Stimulated activated CD8-positive, alpha-beta memory T cell treated with anti-CD3 and anti-CD28 coated beads, Interleukin-2, amount 100 ng/mL, for 48 hours (primary cell): ENCODE measurements at regions not wholly inside any gene's neighbourhood (a gene's known extent, or its start where the extent isn't known, plus 50 kb on each side); places are given as distances from the start of the nearest gene placed in this dataset.

Source experiments
- DNase-seq, 2 donors: peaks; one replicate each; pipeline ENCODE4 v3.0.0-alpha.2; 2020; ENCODE audit warnings: low read depth in 2 of 2

DNA sequence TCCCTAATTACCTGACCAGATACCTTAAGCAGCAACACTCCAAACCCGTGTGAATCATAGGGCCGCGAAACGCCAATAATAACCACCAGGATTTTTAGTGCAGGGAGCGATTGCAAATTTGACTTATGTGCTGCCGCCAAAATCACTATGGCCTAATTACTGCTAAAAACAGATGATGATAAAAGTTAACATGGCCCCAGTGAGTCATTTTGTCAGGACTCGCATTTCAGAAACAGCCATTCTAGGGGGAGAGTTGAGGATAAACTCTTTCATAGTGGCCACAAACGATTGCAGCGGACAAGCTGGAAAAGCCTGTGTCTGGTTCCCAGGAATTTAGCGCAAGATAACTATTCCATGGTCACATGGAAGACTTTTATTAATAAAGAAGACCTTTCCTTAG, 103.4 kb downstream of the HLX start:
- no peak for DNase-seq

DNA sequence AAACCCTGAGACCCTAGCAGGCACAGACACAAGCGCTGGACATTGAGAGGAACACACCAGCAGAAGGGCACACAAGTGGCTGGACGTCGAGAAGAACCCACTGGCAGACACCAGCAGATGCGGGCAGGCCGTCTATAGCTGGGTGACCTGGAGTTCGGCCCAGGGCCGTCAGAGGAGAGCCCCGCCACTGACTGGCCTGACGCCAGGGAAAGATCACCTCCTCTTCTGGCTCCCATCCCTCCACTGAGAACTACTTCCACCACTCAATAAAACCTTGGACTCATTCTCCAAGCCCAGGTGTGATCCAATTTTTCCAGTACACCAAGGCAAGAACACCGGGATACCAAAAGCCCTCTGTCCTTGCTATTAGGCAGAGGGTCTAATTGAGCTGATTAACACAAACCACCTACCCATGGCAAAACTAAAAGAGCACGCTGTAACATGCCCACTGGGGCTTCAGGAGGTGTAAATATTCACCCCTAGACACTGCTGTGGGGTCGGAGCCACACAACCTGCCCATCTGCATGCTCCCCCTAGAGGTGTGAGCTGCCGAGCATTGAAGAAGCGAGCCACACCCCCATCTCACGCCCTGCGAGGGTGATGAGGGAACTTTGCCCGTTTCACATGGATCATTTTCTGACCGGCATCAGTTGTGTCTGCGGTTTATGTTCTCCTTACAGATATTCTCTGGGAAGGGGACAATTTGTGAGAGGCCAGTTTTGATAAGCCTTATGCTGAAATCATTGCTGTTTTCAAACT, 104.8 kb downstream of the HLX start:
- no peak for DNase-seq

- DNase-seq: no peak
Measured at GRCh38 chr1:220990427-220991339, 111.4 kb downstream of the HLX start.

DNA sequence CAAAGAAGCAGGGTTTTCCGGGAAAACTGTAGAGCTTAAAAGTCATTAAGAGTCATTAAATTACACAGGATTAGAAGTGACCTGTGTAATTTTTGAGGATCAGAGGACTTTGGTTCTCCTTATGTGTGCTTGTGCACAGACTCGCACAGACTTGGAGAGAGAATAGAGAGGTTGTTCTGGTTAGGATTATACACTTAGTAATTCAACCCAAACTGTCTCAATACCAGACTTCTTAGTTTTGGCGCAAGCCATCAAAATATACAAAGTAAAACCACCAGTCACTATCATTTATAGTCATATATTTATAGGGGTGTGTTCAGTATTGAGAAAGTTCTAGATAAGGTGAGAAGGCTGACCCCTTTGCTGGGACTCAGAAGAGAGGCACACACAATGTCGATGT, 112.3 kb downstream of the HLX start:
- DNase-seq: no peak

DNA sequence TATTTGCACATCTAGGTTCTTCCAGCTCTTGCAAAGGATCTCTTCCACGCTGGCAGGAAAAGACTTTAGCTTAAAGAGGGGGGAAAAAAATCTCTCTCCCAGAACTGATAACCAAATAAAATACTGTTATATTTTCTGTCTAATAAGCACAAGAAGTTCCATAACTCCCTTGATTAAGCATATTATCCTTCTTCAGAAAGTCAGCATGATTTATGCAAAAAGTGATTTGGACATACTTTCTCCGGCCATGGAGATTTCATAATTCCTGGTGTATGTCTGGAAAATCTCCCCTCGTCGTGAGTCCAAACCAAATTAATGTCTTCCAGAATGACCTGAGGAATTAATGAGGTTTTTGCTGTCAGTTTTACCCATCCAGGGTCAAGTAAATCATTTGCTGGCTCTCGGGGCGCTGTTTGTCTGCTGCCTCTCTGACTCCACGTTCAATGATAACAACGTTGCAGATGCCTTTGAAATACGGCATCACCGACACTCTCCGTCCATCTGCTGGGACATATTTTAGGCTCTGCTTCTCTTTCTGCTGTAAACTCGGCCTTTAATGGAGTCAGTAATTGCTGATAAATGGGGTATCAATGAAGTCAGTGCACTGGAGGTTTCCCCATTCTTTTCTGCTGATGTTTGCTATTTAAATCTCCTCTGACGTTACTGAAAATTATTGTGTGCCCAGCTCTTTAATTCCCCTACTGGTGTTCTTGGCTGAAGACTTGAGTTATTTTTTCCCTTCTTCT, 112.9 kb downstream of the HLX start:
- no peak for DNase-seq

- no peak for DNase-seq
Measured at GRCh38 chr1:220992705-220993052, 113.4 kb downstream of the HLX start.

DNA sequence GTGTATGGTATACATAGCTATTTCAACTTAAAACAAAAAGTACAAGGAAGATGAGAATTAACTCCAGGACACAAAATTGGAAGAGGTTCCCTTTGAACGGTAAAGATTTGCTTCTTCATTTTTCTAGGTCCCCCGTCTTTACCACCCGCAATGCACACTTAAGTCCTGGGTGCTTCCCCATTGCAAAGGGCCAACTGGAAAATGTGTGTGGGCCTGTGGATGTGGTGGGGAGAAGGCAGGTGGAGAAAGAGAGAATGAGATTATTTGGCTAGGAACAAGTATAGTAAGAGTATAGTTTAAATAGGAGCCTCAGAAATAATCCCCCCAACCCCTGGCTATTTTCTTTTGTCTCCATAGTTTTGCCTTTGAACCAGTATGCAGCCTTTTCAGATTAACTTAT, 115.4 kb downstream of the HLX start:
- no peak for DNase-seq

GRCh38 chr1:220997791-220998190, 118.5 kb downstream of the HLX start:
- no peak for DNase-seq

DNA sequence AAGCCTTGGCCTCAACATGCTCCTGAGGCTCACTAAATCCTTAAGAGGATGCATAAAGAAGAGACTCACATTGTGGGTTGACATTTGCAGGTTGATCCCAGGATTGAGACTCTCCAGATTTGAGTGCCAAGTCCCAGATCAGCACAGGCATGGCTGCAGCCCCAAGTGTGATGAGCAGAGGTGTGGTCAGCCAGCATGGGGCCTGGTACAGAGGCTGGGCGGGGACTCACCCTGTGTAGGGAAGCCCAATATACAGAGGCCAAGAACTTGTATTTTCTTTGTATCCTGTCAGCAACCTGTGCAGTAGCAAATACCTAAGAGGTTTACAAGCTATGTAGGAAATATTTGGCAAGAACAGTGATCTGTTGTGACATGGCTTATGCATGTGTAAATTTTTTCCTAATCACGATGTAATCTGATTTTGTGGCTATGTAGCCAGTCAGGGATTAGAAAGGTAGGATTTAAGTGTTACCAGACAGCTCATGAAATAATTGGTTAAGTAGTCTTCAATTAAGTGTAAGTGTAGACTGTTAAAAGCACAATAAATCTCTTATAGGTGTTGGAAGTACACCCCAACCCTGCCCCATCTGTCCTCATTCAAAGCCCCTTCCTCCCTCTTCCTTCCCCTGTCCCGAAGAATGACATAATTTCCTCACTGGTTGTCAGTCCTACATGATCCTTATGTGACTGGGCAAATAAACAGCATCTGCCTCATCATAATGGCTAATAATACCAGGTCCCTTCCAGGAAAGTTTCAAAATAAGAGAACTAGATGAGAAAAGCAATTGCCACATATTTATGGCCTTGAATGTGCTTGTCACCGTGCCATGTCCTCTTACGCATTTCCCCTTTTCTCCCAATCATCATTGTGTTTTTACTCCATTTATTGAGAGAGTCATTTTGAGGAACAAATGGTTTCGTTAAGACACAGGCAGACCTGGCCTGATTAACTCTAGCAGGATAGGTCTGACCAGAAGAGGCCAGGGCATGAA, 120.9 kb downstream of the HLX start:
- no peak for DNase-seq

- DNase-seq: no peak
Measured at GRCh38 chr1:221001167-221001566, 121.9 kb downstream of the HLX start.

DNA sequence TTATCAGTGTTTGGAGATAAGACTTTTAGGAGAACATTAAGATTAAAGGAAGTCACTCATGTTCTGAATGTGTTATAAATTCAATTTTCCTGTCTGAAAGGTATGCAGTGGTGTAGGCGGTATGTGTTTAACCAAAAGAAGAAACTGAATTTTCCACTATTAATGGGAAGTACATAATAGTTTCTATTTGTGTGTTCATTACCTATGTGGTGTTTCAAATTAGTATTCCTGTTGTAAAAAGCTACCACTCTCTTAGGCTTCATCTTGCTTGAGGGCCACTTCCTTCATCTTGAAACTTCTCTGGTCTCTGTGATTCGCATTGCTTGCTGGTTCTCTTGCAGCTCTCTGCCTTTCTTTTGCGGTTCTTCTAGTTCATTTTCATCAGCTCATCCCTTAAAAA, 123.4 kb downstream of the HLX start:
- no peak for DNase-seq

DNA sequence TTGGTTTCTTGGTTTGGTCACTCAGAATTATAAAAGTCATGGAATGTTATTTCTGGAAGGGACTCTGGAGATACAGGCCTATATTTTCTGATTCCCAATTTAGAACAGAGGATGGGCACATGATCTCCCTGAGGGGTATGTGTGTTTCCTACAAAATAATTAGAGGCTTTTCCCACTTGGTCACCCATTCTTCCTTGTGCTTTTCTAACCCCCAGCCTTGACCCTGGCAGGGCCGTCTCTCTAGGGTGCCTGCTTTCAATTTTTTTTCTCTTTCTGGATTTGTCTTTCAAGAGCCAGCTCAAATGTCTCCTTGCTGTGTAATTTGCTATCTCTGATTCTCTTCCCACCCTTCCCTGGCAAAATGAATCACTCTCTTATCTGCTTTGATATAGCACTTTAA, 131.9 kb downstream of the HLX start:
- no peak for DNase-seq

- DNase-seq: no peak
Measured at GRCh38 chr1:221012120-221012519, 132.9 kb downstream of the HLX start.

DNA sequence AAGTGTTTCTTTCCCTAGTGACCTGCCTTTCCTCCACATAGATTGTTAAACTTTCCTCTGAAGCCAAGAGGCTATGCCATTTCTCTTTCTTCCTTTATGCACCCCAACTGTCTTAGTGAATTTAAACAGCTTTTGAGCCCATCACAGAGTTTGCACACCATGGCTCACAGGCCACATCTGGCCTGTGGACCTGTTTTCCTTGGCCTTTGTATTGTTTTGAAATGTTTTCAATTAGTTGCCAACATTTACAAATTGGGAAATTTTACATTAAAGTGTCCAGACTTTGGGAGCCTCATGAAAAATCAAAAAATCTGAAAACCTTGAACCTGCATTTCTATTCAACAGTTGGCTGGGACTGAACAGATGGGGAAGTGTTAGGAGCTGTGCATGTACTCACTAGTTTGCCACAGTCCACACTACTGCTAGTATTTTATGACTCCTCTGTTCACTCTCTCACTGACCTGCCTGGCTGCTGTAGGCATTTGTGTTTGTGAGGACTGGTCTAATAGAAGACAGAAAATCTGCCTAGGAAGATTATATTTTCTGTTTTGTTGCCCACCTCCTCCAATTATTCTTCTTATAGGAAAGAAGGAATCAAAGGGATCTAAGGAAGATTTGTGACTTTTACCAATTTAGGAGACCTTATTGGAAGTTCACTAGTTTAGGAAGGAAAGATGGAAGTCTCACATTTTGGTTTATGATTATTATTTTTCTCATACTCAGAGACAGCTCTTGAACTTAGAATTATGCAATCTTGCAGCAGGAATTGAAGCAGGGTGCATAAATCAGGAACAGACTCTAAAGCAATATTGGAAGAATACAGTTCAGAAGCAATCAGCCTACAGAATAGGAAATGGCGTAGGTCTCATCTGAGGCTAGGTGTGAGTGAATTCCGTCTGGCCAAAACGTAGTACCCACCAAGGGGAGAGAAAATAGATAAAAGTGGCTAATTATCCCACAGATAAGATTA, 134.7 kb downstream of the HLX start:
- DNase-seq: no peak

DNA sequence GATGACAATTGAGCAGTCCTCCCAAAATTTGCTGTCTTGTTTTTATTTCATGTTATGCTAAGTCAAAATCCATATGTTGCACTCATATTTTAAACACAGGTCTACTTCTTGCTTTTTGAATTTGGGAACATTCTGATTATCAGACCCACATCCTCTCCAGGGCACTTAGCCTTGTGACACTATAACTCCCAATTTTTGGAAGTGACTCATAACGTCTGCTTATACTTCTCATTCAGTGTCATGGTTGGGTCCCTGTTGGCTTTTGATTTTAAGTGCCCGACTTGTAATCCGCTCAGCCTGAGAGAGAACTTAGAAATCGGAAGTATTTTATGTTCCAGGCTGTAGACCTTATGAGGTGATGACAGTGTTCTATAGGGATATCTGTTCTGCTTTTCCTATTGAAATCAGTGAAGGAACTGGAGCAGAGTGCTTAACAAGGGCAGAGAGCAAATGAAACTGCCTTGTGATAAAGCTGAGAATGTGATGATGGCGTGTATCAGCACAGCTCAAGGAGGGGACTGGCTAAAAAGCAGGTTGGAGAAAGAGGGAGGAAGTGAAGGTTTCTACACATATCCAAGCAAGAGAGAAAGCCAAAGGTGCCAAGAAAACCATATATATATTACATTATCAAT, 136.0 kb downstream of the HLX start:
- DNase-seq: no peak

DNA sequence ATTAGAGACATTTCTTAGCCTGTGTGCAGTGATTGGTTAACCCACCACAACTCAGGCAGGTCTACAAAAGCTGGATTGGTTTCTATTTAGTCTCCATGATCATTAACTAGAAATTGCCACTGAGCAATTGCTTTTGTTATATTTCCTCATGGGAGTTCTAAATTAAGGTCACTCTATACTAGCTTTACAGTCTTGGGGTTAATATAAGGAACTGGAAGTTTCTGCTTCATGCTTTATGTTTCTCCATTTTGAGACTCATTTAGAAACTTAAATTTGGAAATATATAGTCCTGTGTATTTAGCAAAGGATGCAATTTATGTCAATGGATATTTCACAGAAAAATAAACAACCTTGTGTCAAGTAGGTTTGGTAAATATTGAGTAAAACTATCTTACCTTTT, 137.5 kb downstream of the HLX start:
- no peak for DNase-seq

DNA sequence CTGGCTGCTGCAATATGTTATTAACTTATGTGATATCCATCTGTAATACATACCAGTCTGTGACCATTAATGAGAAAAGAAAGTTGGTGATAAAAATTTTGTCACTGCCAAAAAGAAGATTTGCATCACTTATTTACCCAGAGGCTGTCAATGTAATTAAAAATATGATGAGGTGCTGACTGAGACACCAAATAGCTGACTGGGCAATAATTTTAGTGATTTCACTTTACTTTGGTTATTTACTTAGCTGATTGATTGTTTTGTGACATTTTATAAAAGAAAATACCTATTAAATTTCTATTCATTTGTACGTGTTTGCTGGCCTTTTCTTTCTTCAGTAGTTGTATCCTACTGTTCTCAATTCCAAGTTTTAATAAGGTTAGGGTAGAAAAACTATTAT, 139.2 kb downstream of the HLX start:
- DNase-seq: no peak

GRCh38 chr1:221022331-221022730, 143.1 kb downstream of the HLX start:
- no peak for DNase-seq

GRCh38 chr1:221023482-221023881, 144.2 kb downstream of the HLX start:
- no peak for DNase-seq

DNA sequence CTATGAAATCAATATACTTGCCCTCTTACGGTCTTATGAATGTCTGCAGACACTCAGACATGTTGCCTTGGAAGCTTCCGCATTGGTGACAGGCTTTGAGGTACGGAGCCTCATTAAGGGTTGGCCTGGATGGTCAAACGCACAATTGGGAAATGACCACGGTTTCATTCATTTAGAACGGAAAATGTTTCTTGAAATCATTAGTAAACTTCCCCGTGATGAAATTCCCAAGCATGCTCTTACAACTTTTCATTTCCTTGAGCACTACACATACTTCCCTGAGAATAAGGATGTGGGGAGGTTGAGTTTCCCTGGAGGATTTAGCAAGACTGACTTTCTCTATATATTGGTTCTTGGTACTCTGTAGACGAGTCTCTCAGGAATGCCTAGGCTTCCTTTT, 146.3 kb downstream of the HLX start:
- no peak for DNase-seq
